ENCODE measurements at regions not wholly inside any gene's neighbourhood (a gene's known extent, or its start where the extent isn't known, plus 50 kb on each side); places are given as distances from the start of the nearest gene placed in this dataset.

DNA sequence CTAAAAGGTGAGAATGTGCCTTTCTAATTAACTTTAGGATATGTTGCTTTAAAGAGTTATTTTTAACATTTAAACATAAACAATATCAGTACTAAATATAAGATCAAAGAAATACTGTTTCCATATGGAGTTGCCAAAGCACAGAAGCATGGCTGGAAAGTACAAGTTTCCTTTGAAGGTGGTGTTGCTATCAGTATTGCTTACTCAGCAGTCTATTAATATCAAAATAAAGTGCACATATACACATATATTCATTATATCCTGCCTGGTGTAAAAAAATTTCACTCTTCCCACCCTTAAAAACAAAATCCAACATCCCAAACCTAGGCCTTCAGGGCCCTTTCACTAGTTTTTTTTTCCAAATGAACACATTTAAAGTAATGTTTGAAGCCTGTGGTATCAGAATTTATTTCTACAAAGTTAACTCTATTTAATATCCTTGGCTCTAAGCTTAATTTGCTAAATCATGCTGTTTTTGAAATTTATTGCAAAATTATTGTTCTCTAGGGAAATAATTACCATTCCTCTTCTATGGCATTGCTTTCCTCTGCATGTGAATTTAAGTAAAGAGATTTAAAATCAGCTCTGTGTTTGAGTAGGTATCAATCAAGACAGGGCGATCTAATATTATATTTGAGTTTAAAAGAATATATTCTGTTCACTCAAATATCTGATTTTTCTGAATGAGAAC, 192.7 kb upstream of the MEIS1 start:
- TF ChIP-seq CTCF (IDR thresholded peaks at IDR 0.05; ENCODE audit: borderline replicate concordance, extremely low read depth, low read length, poor library complexity, severe bottlenecking) (no peak), EZH2 (IDR thresholded peaks at IDR 0.05; ENCODE audit: borderline replicate concordance, low read depth, low read length, severe bottlenecking) (no peak)
